OCI-LY1 (cell line): ENCODE measurements at regions not wholly inside any gene's neighbourhood (a gene's known extent, or its start where the extent isn't known, plus 50 kb on each side); places are given as distances from the start of the nearest gene placed in this dataset.

ENCODE experiments used
- H2AFZ ChIP-seq: fragments of 200-600 bp; sonication (generic), shearing (Covaris generic); 2 replicates; pipeline ENCODE4 v1.6.0; 2014; ENCODE audit warnings: antibody characterized with exemption, mild to moderate bottlenecking, low read length
- H3F3A ChIP-seq: fragments of 200-600 bp; sonication (generic), shearing (Covaris generic); 2 replicates; pipeline ENCODE4 v1.6.0; 2014; ENCODE audit warnings: mild to moderate bottlenecking, antibody characterized with exemption, low read length, moderate library complexity; ENCODE audit not compliant: insufficient read depth
- H3K27ac ChIP-seq: fragments of 200-600 bp; sonication (generic); 2 replicates; pipeline ENCODE4 v1.5.1; 2014; ENCODE audit warnings: low read length, mixed run types, mild to moderate bottlenecking, low read depth; ENCODE audit not compliant: poor library complexity, severe bottlenecking
- H3K27me3 ChIP-seq: fragments of 200-600 bp; sonication (generic); 2 replicates; pipeline ENCODE4 v1.6.0; 2014; ENCODE audit warnings: antibody characterized with exemption, mild to moderate bottlenecking, low read length, moderate library complexity; ENCODE audit not compliant: insufficient read depth
- H3K36me3 ChIP-seq: fragments of 200-600 bp; sonication (generic); 2 replicates; pipeline ENCODE4 v1.6.1; 2014; ENCODE audit warnings: mild to moderate bottlenecking, antibody characterized with exemption, low read length, moderate library complexity, mixed read lengths; ENCODE audit not compliant: insufficient read depth
- H3K4me1 ChIP-seq: fragments of 200-600 bp; sonication (generic); 2 replicates; pipeline ENCODE4 v1.5.1; 2014; ENCODE audit warnings: mild to moderate bottlenecking, low read length, moderate library complexity; ENCODE audit not compliant: insufficient read depth, severe bottlenecking
- H3K4me2 ChIP-seq: fragments of 200-600 bp; sonication (generic), shearing (Covaris generic); 2 replicates; pipeline ENCODE4 v1.6.1; 2014; ENCODE audit warnings: low read length
- H3K4me3 ChIP-seq: fragments of 200-600 bp; sonication (generic); 2 replicates; pipeline ENCODE4 v1.5.1; 2014; ENCODE audit warnings: low read length, low read depth, mild to moderate bottlenecking, mixed read lengths; ENCODE audit not compliant: poor library complexity, severe bottlenecking
- H3K79me2 ChIP-seq: fragments of 200-600 bp; shearing (Covaris generic); 2 replicates; pipeline ENCODE4 v1.6.1; 2016; ENCODE audit warnings: mixed run types, low read length, mixed read lengths; ENCODE audit not compliant: insufficient read depth
- H3K9ac ChIP-seq: fragments of 200-600 bp; sonication (generic), shearing (Covaris generic); 2 replicates; pipeline ENCODE4 v1.6.1; 2014; ENCODE audit warnings: mild to moderate bottlenecking, low read length, mixed read lengths
- H3K9me2 ChIP-seq: fragments of 200-600 bp; sonication (generic), shearing (Covaris generic); 2 replicates; pipeline ENCODE4 v1.6.1; 2014; ENCODE audit warnings: low read depth, mild to moderate bottlenecking, low read length, mixed read lengths
- H3K9me3 ChIP-seq: fragments of 200-600 bp; shearing (Covaris generic); 2 replicates; pipeline ENCODE4 v1.6.1; 2014; ENCODE audit warnings: low read length, mixed read lengths
- H4K20me1 ChIP-seq: fragments of 200-600 bp; sonication (generic), shearing (Covaris generic); 2 replicates; pipeline ENCODE4 v1.6.0; 2016; ENCODE audit warnings: mild to moderate bottlenecking, low read length; ENCODE audit not compliant: insufficient read depth
- EZH2 ChIP-seq: fragments of 200-600 bp; sonication (generic), shearing (Covaris generic); IDR thresholded peaks from 2 replicates; pipeline ENCODE4 v1.8.0; 2017; ENCODE audit warnings: borderline replicate concordance, mixed run types, mild to moderate bottlenecking, antibody characterized with exemption, low read length, moderate library complexity, mixed read lengths
- TF ChIP-seq, protein P1 (sequence below): fragments of 200-600 bp; sonication (generic), shearing (Covaris generic); IDR thresholded peaks from 2 replicates; pipeline ENCODE4 v1.5.1; 2017; ENCODE audit warnings: mild to moderate bottlenecking, antibody characterized with exemption, low read length, moderate library complexity, mixed read lengths

DNA sequence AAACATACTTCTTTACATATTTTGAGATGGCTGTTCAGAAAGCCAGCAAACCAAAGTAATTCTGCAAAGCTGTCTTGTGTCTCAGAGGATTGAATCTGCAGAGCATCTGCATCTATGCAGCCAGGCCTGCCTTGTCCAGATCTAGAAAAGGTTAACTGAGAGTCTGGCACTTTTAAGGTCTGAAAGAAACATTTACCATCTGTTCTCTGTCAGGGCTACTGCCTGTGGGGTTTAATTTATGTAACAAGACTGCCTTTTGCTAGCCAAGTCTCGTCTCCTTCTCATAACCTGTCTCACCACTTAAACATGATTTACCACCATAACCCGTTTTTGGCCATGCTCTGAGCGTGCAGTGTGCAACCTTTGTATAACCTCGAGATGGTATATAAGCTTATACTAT, 194.2 kb downstream of the SYT10 start:
- H3K9me2 ChIP-seq = no peaks in the 10 kb centered on the region
- no peaks in the 10 kb centered on the region for H3K27me3 ChIP-seq
- no peaks in the 10 kb centered on the region for H3K79me2 ChIP-seq
- no peak overlapping the region for H2AFZ ChIP-seq
- H4K20me1 ChIP-seq = no peaks in the 10 kb centered on the region
- H3F3A ChIP-seq = no peaks in the 10 kb centered on the region
- H3K4me2 ChIP-seq = no peak overlapping the region
- no peaks in the 10 kb centered on the region for H3K9me3 ChIP-seq
- H3K4me1 ChIP-seq = no peaks in the 10 kb centered on the region
- no peak overlapping the region for H3K27ac ChIP-seq
- H3K4me3 ChIP-seq = no peak overlapping the region
- no peak overlapping the region for H3K9ac ChIP-seq
- H3K36me3 ChIP-seq = no peaks in the 10 kb centered on the region
- TF ChIP-seq, protein P1, sequence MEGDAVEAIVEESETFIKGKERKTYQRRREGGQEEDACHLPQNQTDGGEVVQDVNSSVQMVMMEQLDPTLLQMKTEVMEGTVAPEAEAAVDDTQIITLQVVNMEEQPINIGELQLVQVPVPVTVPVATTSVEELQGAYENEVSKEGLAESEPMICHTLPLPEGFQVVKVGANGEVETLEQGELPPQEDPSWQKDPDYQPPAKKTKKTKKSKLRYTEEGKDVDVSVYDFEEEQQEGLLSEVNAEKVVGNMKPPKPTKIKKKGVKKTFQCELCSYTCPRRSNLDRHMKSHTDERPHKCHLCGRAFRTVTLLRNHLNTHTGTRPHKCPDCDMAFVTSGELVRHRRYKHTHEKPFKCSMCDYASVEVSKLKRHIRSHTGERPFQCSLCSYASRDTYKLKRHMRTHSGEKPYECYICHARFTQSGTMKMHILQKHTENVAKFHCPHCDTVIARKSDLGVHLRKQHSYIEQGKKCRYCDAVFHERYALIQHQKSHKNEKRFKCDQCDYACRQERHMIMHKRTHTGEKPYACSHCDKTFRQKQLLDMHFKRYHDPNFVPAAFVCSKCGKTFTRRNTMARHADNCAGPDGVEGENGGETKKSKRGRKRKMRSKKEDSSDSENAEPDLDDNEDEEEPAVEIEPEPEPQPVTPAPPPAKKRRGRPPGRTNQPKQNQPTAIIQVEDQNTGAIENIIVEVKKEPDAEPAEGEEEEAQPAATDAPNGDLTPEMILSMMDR = no peak
- TF ChIP-seq EZH2 = no peak

- Histone ChIP-seq H3K9ac (no peak overlapping the region), H2AFZ (no peak overlapping the region), H3K9me2 (no peaks in the 10 kb centered on the region), H3K79me2 (no peaks in the 10 kb centered on the region), H3K4me1 (no peaks in the 10 kb centered on the region), H3K27ac (no peak overlapping the region), H4K20me1 (no peaks in the 10 kb centered on the region), H3F3A (no peaks in the 10 kb centered on the region), H3K36me3 (no peaks in the 10 kb centered on the region), H3K4me2 (no peak overlapping the region), H3K9me3 (no peaks in the 10 kb centered on the region), H3K4me3 (no peak overlapping the region), H3K27me3 (no peaks in the 10 kb centered on the region)
- TF ChIP-seq, protein P1 = no peak
- no peak for TF ChIP-seq EZH2
Observed at GRCh38 chr12:33226671-33227070, 212.9 kb downstream of the SYT10 start.

GRCh38 chr12:33223956-33224355, 215.7 kb downstream of the SYT10 start:
- Histone ChIP-seq H3K27me3 (no peaks in the 10 kb centered on the region), H2AFZ (no peak overlapping the region), H3K27ac (no peak overlapping the region), H3K4me3 (no peak overlapping the region), H3K9me2 (no peaks in the 10 kb centered on the region), H3K9ac (no peak overlapping the region), H3K4me2 (no peak overlapping the region), H3K4me1 (no peaks in the 10 kb centered on the region), H3K79me2 (no peaks in the 10 kb centered on the region), H3K9me3 (no peaks in the 10 kb centered on the region), H3F3A (no peaks in the 10 kb centered on the region), H4K20me1 (no peaks in the 10 kb centered on the region), H3K36me3 (no peaks in the 10 kb centered on the region)
- TF ChIP-seq, protein P1 = no peak
- no peak for TF ChIP-seq EZH2
